ENCODE measurements at regions not wholly inside any gene's neighbourhood (a gene's known extent, or its start where the extent isn't known, plus 50 kb on each side); places are given as distances from the start of the nearest gene placed in this dataset.
"Not testable (repeated sequence)": the region's sequence is repeated elsewhere in the genome, so short reads cannot be mapped to it uniquely, and the experiment has no call there.

DNA sequence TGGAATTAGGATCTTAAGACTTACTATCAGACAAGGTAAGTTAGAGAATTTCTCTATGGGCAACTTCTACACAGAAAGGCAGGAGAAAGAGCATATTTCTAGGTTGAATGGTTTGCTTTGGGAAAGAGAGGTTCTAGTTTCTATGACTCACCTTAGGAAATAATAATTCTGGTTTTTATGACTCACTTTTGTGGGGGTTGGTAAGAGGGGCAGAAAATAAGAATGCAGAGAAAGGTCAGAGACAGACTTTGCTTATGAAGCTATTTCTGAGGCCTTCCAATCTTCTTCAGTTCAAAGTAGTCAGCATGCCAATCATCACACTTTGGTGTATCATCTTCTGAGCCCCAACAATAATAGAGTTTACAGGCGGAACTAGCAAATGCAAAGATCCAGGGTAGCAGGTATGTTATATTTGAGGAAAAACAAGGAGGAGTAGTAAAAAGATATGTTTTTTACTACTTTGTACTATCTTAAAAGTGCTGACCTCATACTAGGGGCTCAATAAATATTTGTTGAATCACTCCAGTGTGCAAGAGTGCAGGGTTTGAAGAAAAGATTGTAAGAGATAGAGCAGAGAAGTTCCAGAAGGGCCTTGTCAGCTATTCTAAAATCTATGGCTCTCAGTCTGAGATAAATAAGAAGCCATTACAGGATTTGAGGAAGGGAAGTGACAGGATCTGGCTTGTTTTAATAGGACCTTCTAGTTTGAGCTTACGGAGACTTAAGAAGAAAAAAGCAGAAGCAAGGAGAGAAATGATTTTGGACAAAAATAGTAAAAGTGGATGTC is 56.7 kb upstream of the LRFN5 start:
- no peak for DNase-seq (ENCODE audit: low spot score)
- intact Hi-C loops (cut with DNase I) = no loop called here

DNA sequence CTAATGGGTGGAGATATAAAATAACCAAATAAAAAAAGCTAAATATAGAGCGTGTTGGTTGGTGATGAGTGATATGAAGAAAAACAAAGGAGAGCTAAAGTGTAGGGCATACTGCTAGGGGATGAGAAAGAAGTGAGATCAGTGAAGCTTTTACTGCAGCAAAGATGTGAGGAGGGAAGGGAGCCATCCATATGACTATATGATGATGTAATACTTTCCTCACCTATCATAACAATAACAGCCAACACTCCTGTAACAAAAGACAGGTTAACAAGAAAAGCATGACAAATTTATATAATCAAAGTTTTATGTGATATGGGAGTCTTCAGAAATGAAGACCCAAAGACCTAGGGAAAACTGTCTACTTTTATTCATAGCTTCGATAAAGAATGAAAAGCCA is 57.4 kb upstream of the LRFN5 start:
- intact Hi-C loops (cut with DNase I) = no loop called here
- DNase-seq (ENCODE audit: low spot score) = no peak

DNA sequence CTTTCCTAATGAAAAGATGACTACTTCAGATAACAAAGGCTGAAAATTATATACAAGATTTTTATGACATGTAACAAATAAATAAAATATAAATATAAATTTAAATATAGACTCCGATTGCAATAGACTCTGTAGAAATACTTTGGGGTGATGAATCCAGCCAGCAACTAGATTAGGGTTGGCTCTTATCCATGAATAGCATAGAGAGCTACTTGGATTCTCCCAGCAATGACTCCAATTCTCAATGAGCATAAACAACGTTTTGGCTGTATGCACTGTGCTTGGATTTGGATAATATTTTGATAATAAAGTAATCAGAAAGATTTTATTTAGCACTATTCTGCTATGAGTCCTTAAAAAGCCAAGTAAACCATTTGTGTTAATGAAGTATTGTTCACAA is 58.0 kb upstream of the LRFN5 start:
- no peak for DNase-seq (ENCODE audit: low spot score)

DNA sequence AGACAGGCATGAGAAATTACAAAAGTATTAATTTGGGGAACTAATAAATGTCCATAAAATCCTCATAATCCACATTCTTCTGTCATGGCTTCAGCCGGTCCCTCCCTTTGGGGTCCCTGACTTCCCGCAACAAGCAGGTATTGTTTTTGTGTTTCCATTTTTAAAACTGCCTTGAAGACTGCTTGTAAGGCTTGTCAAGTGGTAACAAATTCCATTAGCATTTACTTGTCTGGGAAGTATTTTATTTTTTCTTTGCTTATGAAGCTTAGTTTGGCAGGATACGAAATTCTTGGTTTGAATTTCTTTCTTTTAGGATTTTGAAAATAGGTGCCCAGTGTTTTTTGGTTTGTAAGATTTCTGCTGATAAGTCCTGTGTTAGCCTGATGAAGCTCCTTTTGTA is 65.3 kb upstream of the LRFN5 start:
- intact Hi-C loops (cut with DNase I) = no loop called here

More for the DNA sequence above, 58.0 kb upstream of the LRFN5 start:
- intact Hi-C loops (cut with DNase I) = no loop called here

DNA sequence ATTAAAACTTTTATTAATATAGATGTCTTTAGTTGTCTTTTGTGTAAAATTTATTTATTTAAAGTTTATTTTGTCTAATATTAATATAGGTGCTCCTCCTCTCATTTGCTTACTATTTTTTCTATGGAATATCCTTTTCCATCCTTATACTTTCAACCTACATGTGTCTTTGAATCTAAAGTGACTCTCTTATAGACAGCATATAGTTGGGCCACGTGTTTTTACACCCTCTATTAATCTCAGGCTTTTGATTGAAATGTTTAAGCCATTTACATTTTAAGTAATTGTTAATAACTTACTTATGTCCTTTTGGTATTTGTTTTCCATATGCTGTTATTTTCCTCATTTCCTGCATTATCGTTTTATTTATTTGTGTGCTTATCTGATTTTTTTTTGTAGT is 74.4 kb upstream of the LRFN5 start:
- no peak for DNase-seq (ENCODE audit: low spot score)

More for the DNA sequence above, 65.3 kb upstream of the LRFN5 start:
- no peak for DNase-seq (ENCODE audit: low spot score)

DNA sequence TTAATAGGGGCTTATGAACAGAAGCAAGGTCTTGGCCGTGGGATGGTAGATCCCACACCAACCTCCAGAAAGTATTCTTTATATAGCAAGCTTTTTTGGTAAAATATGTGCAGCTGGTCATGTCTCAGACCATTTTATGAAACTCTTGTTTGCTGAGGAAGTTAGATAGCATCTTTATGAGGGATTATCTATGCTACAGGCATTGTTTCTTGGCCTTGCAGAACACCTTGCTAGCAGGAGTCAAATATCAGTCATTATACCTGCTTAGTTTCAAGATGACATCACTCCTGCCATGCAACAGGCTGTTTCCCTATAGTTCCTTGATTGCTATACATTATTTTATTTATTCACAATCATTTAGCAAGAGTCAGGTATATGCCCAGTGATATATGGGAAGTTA is 84.8 kb upstream of the LRFN5 start:
- intact Hi-C loops (cut with DNase I) = no loop called here
- DNase-seq (ENCODE audit: low spot score) = no peak

More for the DNA sequence above, 74.4 kb upstream of the LRFN5 start:
- intact Hi-C loops (cut with DNase I) = no loop called here

DNA sequence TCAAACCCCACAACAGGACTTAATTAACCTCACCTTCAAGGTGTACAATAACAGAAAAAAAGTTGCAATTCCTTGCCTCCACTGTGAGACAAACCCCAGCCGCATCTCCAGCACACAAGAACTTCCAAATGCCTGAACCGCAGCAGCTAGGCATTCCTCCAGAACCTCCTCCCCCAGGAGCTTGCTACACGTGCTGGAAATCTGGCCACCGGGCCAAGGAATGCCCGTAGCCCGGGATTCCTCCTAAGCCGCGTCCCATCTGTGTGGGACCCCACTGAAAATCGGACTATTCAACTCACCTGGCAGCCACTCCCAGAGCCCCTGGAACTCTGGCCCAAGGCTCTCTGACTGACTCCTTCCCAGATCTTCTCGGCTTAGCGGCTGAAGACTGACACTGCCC is 88.6 kb upstream of the LRFN5 start:
- intact Hi-C loops (cut with DNase I); DNase-seq (ENCODE audit: low spot score): not testable (repeated sequence)

DNA sequence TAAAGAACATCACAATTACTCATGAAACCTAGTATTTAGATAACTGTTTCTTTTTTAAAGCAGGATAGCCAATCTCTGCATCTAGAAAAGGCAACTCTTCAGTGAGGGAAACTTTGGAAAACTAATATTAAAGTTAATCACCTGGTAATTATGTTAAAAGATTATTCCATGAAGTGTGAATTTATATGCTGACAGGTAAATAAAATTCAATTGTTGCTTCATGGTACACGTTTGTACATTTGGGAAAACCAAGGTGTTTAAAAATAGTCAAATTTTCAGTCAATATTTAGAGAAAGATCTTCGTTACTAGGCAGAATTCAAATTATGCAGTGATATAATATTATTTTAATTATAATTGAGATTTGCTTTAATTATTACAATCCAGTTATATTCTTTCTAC is 100.1 kb upstream of the LRFN5 start:
- intact Hi-C loops (cut with DNase I) = no loop called here
- no peak for DNase-seq (ENCODE audit: low spot score)

DNA sequence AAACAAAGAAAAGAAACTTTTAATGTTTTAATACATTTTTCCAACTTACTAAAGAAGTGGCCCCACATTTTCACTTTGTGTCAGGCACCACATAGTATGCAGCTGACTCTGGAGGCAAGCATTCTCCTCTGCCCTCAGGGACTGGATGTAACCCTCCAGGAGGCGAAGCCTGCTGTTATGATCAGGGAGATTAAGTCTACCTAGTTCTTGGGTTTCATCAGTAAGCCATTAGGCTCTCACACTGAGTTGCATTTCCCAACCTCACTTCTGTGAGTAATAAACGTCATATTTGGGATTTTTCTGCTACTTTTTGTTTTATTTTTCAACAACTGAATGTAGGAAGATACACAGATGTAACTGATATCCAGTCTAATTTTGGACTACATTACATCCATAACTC is 101.2 kb upstream of the LRFN5 start:
- intact Hi-C loops (cut with DNase I) = no loop called here
- DNase-seq (ENCODE audit: low spot score) = no peak

DNA sequence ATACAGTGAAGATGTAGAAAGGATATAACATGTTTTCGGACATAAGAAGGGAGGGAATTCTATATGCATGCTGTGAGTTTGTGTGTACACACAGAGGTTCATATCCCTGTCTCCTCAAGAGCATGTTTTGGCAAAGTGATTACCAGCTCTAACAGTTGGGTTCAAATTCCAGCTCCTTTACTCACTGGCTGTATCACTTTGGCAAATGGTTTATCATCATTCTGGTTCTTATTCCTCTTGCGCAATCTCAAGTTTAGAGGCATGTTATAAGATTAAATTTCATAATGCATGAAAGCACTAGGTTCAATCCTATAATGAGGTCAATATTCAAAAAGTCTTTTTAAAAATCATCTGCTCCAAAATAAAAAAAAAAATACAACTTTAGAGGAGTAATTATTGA is 107.7 kb upstream of the LRFN5 start:
- DNase-seq (ENCODE audit: low spot score) = no peak
- intact Hi-C loops (cut with DNase I) = no loop called here

DNA sequence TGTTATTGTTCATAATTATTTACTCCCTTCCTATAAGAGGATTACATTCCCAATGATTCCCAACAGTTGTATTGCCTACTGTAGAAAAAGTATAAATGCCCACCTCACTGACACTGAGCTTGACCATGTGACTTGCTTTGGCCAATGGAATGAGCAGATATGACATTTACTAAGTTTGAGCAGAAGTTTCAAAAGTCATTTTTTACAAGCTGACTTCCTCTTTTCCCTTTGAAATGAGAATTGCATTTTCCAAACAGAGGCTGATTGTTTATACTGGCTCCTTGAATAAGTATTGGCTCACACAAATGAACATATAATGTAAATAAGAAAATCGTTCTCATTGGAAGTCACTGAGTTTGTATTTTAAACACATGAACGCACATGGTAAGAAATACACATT is 116.4 kb upstream of the LRFN5 start:
- intact Hi-C loops (cut with DNase I) = no loop called here
- no peak for DNase-seq (ENCODE audit: low spot score)

DNA sequence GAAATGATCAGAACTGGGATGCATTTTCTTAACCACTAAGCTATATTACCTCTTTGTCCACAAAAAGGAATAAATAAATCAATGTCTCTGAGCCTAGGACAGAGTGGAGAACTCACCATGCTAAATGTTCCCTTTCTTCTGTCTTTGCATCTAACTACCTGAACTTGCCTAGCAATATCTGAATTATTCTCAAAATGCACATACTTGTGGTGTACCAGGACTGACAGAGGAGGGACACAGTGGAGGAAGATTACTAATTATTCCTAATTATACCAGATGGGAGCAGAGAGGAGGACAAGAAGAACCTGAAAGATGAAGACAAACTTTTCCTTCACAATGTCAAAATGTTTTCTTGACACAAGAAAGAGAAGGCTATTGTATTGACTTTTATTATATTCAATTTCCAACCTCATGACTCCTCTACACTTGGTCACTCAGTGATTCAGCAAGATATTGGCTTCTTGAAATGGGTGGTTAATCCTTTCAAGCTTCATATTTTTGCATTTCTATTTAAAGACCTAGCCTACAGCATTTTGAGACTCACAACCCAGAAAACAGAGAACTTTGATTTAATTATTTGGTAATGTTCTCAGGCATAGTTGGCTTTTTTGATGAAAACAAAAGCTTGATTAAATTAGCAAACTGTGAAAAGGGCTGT is 117.2 kb upstream of the LRFN5 start:
- intact Hi-C loops (cut with DNase I) = no loop called here
- DNase-seq (ENCODE audit: low spot score) = no peak

DNA sequence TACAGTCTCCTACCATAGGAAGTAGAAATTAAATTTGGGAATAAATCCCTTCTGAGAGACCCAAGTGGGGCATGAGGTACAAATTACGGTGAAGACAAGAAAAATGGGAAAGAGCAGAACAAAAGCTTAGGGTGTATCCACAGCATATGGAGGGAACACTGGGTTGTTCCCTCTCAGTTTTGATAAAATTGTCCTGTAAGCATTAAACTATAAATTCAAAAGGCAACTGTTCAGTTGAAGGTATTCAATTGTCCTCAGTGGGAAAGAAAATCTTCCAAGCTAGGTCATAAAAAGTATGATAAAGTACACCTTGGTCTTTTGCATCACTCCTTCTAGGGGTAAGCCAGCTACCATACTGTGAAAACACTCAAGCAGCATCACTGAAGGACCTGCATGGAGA is 118.3 kb upstream of the LRFN5 start:
- intact Hi-C loops (cut with DNase I) = no loop called here
- DNase-seq (ENCODE audit: low spot score) = no peak

DNA sequence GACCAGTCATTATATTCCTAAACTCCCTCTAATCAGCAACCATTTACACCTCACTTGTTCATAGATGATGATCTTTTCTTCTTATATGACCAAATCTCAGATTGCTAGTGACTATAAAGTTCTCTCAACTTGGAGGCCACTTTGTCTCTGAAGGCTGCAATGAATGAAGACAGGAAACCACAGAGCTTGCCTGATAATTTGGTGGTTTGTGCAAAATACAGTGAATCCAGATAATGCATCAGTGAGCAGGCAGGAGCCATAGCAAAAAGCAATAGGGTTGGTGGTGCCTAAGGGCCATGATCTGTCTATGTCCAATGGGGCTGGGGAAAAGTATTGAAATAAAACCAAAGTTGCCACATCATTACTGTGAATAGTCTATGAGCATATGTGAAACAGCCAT is 123.8 kb upstream of the LRFN5 start:
- DNase-seq (ENCODE audit: low spot score) = no peak
- intact Hi-C loops (cut with DNase I) = no loop called here

DNA sequence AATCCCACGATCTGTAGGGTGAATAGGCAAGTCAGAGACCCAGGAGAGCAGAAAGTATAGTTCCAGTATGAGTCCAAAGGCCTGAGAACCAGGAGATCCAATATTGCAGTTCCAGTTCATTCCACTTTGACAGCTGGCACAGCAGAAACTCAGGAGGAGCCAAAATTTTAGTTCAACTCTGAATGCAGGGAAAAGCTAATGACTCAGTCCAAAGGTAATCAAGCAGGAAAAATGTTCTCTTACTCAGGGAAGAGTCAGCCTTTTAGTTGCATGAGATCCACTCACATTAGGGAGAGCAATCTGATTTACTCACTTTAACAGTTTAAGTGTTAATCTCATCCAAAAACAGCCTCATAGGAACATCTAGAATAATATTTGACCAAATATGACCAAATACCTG is 130.2 kb upstream of the LRFN5 start:
- intact Hi-C loops (cut with DNase I) = no loop called here
- DNase-seq (ENCODE audit: low spot score) = no peak

DNA sequence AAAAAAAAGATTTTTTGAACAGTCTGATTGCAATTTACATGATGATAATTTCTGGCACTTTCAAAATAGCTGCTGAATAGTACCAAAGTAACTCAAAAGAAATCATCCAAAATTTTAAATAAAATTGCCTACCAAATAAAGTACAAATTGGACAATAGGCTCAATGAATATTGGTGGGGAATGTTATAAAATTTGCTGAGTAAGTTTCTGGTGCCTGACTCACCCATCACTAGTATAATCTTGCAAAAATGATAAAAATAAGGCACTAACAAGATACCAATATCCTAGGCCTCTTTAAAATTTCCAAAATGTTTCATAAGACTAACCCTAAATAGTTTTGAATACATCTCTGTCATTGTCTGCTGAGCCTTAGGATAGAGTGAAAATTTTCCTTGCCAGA is 145.3 kb upstream of the LRFN5 start:
- intact Hi-C loops (cut with DNase I) = no loop called here
- no peak for DNase-seq (ENCODE audit: low spot score)

DNA sequence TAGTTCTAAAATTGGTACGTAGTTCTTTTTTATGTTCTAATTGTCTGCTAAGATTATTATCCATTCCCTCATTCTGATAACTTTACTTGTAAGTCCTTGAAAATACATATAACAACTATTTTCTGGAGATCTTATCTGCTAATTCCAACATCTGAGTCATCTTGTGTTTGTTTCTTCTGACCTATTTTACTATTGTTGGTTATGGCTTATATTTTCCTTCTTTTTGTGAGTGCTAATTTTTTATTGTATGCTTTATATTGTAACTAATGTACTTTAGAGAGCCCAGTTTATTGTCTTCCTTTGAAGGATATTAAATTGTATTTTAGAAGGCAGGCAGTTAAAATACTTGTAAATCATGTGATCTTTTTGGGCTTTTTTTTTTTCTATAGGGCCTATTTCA is 149.3 kb upstream of the LRFN5 start:
- no peak for DNase-seq (ENCODE audit: low spot score)
- intact Hi-C loops (cut with DNase I) = no loop called here

DNA sequence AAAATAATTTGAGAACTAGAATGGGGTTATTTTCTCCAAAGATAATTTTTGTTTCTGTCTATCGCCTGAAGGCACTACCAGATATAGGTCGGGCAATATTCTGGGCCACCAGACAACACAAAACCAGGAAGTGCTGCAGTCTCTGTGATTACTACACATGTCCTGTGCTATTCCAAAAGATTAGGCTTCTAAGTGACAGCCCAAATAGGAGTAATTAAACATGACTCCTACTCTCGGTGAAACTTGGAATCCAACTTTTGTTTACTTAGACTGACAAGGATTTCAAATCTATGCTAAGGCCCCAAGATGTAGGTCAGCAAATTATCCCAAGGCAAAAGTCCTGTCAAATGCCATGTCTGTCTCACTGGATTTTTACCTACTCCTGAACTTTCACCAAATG is 157.6 kb upstream of the LRFN5 start:
- intact Hi-C loops (cut with DNase I) = no loop called here
- no peak for DNase-seq (ENCODE audit: low spot score)

DNA sequence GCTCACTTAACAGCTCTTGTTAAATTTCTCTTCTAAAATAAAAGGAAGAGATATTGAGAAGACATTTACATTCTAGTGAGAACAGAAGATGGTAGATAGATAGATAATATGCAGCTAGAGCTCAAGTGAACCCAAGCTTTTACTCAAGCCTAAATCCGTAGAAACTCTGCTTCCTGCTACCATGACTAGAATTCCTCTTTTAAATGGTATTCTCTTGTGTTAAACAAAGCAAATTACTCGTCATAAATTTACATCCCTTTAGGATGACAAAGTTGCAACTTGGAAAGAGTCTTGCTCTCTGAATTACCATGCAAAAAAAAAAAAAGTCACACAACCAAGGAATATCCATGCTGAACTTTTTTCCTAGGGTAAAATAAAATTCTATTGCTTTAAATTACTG is 160.7 kb upstream of the LRFN5 start:
- intact Hi-C loops (cut with DNase I) = no loop called here
- no peak for DNase-seq (ENCODE audit: low spot score)

DNA sequence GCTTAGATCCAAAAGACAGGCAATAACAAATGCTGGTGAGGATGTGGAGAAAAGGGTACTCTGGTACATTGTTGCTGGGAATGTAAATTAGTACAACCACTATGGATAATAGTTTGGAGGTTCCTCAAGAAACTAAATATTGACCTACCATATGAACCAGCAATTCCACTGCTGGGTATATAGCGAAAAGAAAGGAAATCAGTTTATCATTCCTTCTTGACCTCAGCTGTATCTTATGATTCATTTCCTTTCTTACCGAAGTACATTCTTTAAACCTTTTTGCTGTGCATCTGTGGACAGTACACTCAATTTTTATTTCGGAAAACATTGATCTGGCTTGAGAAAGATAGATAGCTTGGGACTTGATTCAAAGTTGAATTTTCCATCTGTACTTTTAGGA is 183.2 kb upstream of the LRFN5 start:
- DNase-seq (ENCODE audit: low spot score) = no peak
- intact Hi-C loops (cut with DNase I) = no loop called here

DNA sequence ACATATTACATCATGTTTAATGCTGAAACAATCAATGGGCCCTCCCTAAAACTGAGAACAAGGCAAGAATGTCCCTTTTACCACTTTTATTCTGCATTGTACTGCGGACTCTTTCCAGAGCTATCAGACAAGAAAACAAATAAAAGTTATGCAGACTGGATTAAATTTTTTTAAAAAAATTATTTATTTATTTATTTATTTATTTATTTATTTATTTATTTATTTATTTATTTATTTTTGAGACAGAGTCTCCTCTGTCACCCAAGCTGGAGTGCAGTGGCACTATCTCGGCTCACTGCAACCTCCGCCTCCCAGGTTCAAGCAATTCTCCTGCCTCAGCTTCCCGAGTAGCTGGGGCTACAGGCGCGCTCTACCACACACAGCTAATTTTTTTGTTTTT is 185.4 kb upstream of the LRFN5 start:
- intact Hi-C loops (cut with DNase I); DNase-seq (ENCODE audit: low spot score): not testable (repeated sequence)

DNA sequence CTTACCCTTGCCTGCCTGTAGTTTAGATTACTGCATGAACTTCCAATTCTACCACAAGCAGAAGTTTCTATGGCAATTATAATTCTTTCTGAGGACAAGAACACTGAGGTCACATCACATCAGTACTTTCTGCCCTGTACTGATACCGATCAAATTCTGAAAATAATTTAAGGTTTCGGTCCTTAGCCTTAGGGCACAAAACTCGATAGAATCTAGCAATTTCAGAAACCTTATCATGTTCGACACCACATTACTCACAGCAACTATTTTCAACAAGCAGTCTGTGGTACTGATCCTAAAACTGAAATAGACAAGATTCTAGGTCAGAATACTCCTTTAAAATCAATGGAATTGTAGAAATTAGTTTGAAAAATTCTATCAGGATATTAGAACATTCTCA is 187.0 kb upstream of the LRFN5 start:
- no peak for DNase-seq (ENCODE audit: low spot score)
- intact Hi-C loops (cut with DNase I) = no loop called here

Measured in cardiac septum (tissue), 1 donor.